Neural progenitor cell (in vitro differentiated cells): ENCODE measurements at regions not wholly inside any gene's neighbourhood (a gene's known extent, or its start where the extent isn't known, plus 50 kb on each side); places are given as distances from the start of the nearest gene placed in this dataset.

ENCODE experiments used
- DNase-seq: peaks from one replicate; pipeline ENCODE4 v3.0.0-alpha.2; 2016; ENCODE audit warnings: low spot score
- H2AFZ ChIP-seq: fragments of 200-600 bp; sonication (generic); replicated peaks from 2 replicates; pipeline ENCODE4 v1.6.1; 2016; ENCODE audit warnings: antibody characterized with exemption
- H3F3A ChIP-seq: fragments of 200-600 bp; sonication (generic); 2 replicates; pipeline ENCODE4 v1.6.1; 2016; ENCODE audit warnings: antibody characterized with exemption, low read depth
- H3K27ac ChIP-seq: fragments of 200-600 bp; sonication (generic); 2 replicates; pipeline ENCODE4 v1.5.1; 2016; ENCODE audit warnings: mild to moderate bottlenecking
- H3K27me3 ChIP-seq: fragments of 200-600 bp; sonication (generic); 2 replicates; pipeline ENCODE4 v1.6.1; 2016; ENCODE audit warnings: mild to moderate bottlenecking, moderate library complexity
- H3K36me3 ChIP-seq: fragments of 200-600 bp; sonication (generic); 2 replicates; pipeline ENCODE4 v1.5.1; 2016
- H3K4me1 ChIP-seq: fragments of 200-600 bp; sonication (generic); 2 replicates; pipeline ENCODE4 v1.6.1; 2016; ENCODE audit warnings: mixed run types
- H3K4me2 ChIP-seq: fragments of 200-600 bp; sonication (generic); 2 replicates; pipeline ENCODE4 v1.6.1; 2016
- H3K4me3 ChIP-seq: fragments of 200-600 bp; sonication (generic); 2 replicates; pipeline ENCODE4 v1.5.1; 2016
- H3K79me2 ChIP-seq: fragments of 200-600 bp; sonication (generic); 2 replicates; pipeline ENCODE4 v1.6.1; 2016; ENCODE audit warnings: low read depth
- H3K9ac ChIP-seq: fragments of 200-600 bp; sonication (generic); 2 replicates; pipeline ENCODE4 v1.6.1; 2016
- H3K9me3 ChIP-seq: fragments of 200-600 bp; sonication (generic); 2 replicates; pipeline ENCODE4 v1.5.1; 2016; ENCODE audit warnings: low read depth
- H4K20me1 ChIP-seq: fragments of 200-600 bp; sonication (generic); 2 replicates; pipeline ENCODE4 v1.6.1; 2016; ENCODE audit warnings: low read depth
- H3K27ac Mint-ChIP-seq: 3 replicates; pipeline ENCODE4 v1.8.0; 2021; ENCODE audit warnings: mixed read lengths
- H3K27me3 Mint-ChIP-seq: 2 replicates; pipeline ENCODE4 v1.8.0; 2022; ENCODE audit warnings: low read depth, mild to moderate bottlenecking, inconsistent platforms, moderate library complexity, mixed read lengths; ENCODE audit not compliant: insufficient read depth
- H3K36me3 Mint-ChIP-seq: 3 replicates; pipeline ENCODE4 v1.8.0; 2021; ENCODE audit warnings: mixed read lengths
- H3K4me1 Mint-ChIP-seq: 3 replicates; pipeline ENCODE4 v1.8.0; 2021; ENCODE audit warnings: mixed read lengths
- H3K4me3 Mint-ChIP-seq: 3 replicates; pipeline ENCODE4 v1.8.0; 2021; ENCODE audit warnings: mild to moderate bottlenecking, moderate library complexity, mixed read lengths
- H3K9me3 Mint-ChIP-seq: 3 replicates; pipeline ENCODE4 v1.8.0; 2020; ENCODE audit warnings: mixed read lengths
- EZH2 ChIP-seq: fragments of 200-600 bp; sonication (generic); IDR thresholded peaks from 2 replicates; pipeline ENCODE4 v1.6.1; 2017; ENCODE audit warnings: antibody characterized with exemption, mild to moderate bottlenecking, moderate library complexity
- EZH2phosphoT487 ChIP-seq: fragments of 200-600 bp; sonication (generic); IDR thresholded peaks from 2 replicates; pipeline ENCODE4 v1.6.1; 2017; ENCODE audit warnings: antibody characterized with exemption
- TF ChIP-seq, protein P1 (sequence below): fragments of 200-600 bp; sonication (generic); IDR thresholded peaks from 2 replicates; pipeline ENCODE4 v1.5.1; 2017; ENCODE audit warnings: antibody characterized with exemption, mild to moderate bottlenecking

DNA sequence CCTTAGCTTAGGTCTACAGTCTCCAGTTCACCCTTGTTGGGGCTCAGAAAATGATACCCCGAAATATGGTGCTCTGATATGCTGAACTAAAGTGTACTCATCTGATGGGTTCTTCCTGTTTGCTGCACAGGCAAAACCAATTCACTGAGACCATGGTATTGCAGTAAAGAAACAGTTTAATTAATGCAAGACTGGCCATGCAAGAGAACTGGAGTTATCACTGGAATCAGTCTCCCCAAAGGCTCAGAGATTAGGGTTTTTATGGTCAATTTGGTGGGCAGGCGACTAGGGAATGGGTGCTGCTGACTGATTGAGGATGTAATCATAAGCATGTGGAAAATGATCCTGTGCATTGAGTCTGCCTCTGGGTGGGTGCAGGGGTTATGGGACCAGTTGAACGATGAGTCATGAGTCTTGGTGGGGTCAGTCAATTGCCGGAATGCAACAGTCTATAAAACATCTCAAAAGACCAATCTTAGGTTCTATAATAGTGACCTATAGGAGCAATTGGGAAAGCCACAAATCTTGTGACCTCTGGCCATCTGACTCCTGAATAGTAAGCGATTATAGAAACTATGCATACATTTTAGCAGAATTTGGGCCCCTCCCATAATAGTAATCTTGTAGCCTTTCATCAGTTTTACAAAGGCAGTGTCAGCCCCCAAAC, 113.0 kb upstream of the ANKRD55 start:
- no peak overlapping the region for H3K4me3 Mint-ChIP-seq
- no peak overlapping the region for H3K27ac Mint-ChIP-seq
- H3K9ac ChIP-seq: no peak overlapping the region

DNA sequence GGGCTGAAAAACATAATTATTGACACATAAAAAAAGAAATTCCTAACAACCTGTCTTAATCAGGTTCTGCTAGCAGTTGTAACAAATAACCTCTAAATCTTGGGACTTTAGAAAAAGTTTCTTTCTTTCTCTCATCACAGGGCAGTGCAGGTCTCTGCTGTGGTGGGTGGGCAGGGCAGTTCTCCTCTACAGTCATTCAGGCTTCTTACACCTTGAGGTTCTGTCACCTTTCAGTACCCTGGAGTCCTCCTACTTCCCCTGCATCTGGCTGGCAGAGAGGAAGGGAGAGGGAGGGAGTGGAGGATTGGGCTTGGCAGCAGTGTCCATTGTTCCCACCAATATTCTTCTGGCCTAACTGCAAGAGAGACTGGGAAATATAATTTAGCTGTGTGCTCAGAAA, 112.2 kb upstream of the ANKRD55 start:
- H3K4me3 ChIP-seq: no peak overlapping the region
- H3K36me3 ChIP-seq: no peaks in the 10 kb centered on the region
- Mint-ChIP-seq H3K36me3 (no peaks in the 10 kb centered on the region), H3K27me3 (peaks cover 2% of the 10 kb centered on the region), H3K4me1 (peaks cover 3% of the 10 kb centered on the region), H3K9me3 (no peaks in the 10 kb centered on the region), H3K27ac (no peak overlapping the region), H3K4me3 (no peak overlapping the region)
- H3F3A ChIP-seq: no peaks in the 10 kb centered on the region
- H2AFZ ChIP-seq: no peak overlapping the region
- H3K9ac ChIP-seq: no peak overlapping the region
- H3K79me2 ChIP-seq: no peaks in the 10 kb centered on the region
- no peaks in the 10 kb centered on the region for H3K4me1 ChIP-seq
- H4K20me1 ChIP-seq: no peaks in the 10 kb centered on the region
- H3K27me3 ChIP-seq: no peaks in the 10 kb centered on the region
- H3K9me3 ChIP-seq: no peaks in the 10 kb centered on the region
- no peak overlapping the region for H3K27ac ChIP-seq
- no peak for TF ChIP-seq EZH2phosphoT487
- TF ChIP-seq, protein P1, sequence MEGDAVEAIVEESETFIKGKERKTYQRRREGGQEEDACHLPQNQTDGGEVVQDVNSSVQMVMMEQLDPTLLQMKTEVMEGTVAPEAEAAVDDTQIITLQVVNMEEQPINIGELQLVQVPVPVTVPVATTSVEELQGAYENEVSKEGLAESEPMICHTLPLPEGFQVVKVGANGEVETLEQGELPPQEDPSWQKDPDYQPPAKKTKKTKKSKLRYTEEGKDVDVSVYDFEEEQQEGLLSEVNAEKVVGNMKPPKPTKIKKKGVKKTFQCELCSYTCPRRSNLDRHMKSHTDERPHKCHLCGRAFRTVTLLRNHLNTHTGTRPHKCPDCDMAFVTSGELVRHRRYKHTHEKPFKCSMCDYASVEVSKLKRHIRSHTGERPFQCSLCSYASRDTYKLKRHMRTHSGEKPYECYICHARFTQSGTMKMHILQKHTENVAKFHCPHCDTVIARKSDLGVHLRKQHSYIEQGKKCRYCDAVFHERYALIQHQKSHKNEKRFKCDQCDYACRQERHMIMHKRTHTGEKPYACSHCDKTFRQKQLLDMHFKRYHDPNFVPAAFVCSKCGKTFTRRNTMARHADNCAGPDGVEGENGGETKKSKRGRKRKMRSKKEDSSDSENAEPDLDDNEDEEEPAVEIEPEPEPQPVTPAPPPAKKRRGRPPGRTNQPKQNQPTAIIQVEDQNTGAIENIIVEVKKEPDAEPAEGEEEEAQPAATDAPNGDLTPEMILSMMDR: no peak
- TF ChIP-seq EZH2: no peak
- no peak for DNase-seq
- H3K4me2 ChIP-seq: no peak overlapping the region

More for the DNA sequence above, 113.0 kb upstream of the ANKRD55 start:
- Histone ChIP-seq H3K36me3 (no peaks in the 10 kb centered on the region), H3K4me2 (no peak overlapping the region), H3K4me3 (no peak overlapping the region), H3K79me2 (no peaks in the 10 kb centered on the region), H3F3A (no peaks in the 10 kb centered on the region), H3K27ac (no peak overlapping the region), H2AFZ (no peak overlapping the region), H3K27me3 (no peaks in the 10 kb centered on the region), H3K4me1 (no peaks in the 10 kb centered on the region), H4K20me1 (no peaks in the 10 kb centered on the region), H3K9me3 (no peaks in the 10 kb centered on the region)
- Mint-ChIP-seq H3K4me1 (peaks cover 5% of the 10 kb centered on the region), H3K27me3 (peaks cover 2% of the 10 kb centered on the region), H3K9me3 (no peaks in the 10 kb centered on the region), H3K36me3 (no peaks in the 10 kb centered on the region)
- DNase-seq: no peak
- TF ChIP-seq, protein P1: no peak
- TF ChIP-seq EZH2phosphoT487 (no peak), EZH2 (no peak)

DNA sequence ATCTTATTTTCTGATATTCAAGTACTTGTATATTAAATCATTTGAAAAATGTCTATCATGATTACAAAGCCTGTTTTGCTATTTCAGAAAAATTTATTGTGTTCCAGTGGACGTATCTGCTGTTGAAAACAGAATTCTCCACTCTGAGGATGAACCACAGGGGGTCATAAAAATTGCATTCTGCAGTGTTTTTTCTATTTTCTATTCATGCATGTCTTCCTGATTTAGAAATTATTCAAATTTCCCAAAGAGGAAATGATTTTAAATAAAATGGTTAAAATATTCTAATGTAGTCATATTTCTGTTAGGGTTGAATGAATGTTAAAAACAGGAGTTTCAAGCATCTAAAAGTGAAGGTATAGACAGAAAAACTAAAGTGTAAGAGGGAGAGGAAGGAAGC, 111.5 kb upstream of the ANKRD55 start:
- Histone ChIP-seq H3F3A (no peaks in the 10 kb centered on the region), H3K4me2 (no peak overlapping the region), H3K36me3 (no peaks in the 10 kb centered on the region), H2AFZ (no peak overlapping the region), H3K9ac (no peak overlapping the region), H3K4me1 (no peaks in the 10 kb centered on the region), H4K20me1 (no peaks in the 10 kb centered on the region), H3K9me3 (no peaks in the 10 kb centered on the region), H3K79me2 (no peaks in the 10 kb centered on the region), H3K27ac (no peak overlapping the region), H3K27me3 (no peaks in the 10 kb centered on the region), H3K4me3 (no peak overlapping the region)
- Mint-ChIP-seq H3K9me3 (no peaks in the 10 kb centered on the region), H3K27ac (no peak overlapping the region), H3K36me3 (no peaks in the 10 kb centered on the region), H3K4me1 (no peaks in the 10 kb centered on the region), H3K27me3 (peaks cover 2% of the 10 kb centered on the region), H3K4me3 (no peak overlapping the region)
- TF ChIP-seq EZH2phosphoT487 (no peak), EZH2 (no peak)
- TF ChIP-seq, protein P1: no peak
- DNase-seq: no peak
